Activated naive CD8-positive, alpha-beta T cell treated with anti-CD3 and anti-CD28 coated beads for 36 hours (primary cell): ENCODE measurements at regions not wholly inside any gene's neighbourhood (a gene's known extent, or its start where the extent isn't known, plus 50 kb on each side); places are given as distances from the start of the nearest gene placed in this dataset.

Source experiments
- DNase-seq: peaks from one replicate; pipeline ENCODE4 v3.0.0; 2021
- H3K27ac Mint-ChIP-seq: one replicate; pipeline ENCODE4 v1.8.0; 2022; ENCODE audit warnings: mild to moderate bottlenecking, moderate library complexity, mixed read lengths
- H3K27me3 Mint-ChIP-seq: one replicate; pipeline ENCODE4 v1.8.0; 2022; ENCODE audit warnings: mild to moderate bottlenecking, mixed read lengths
- H3K36me3 Mint-ChIP-seq: one replicate; pipeline ENCODE4 v1.8.0; 2021; ENCODE audit warnings: mild to moderate bottlenecking, mixed read lengths
- H3K4me1 Mint-ChIP-seq: one replicate; pipeline ENCODE4 v1.8.0; 2021; ENCODE audit warnings: mixed read lengths
- H3K4me3 Mint-ChIP-seq: one replicate; pipeline ENCODE4 v1.8.0; 2022; ENCODE audit warnings: mild to moderate bottlenecking, moderate library complexity, mixed read lengths
- H3K9me3 Mint-ChIP-seq: one replicate; pipeline ENCODE4 v1.8.0; 2022; ENCODE audit warnings: mixed read lengths

DNA sequence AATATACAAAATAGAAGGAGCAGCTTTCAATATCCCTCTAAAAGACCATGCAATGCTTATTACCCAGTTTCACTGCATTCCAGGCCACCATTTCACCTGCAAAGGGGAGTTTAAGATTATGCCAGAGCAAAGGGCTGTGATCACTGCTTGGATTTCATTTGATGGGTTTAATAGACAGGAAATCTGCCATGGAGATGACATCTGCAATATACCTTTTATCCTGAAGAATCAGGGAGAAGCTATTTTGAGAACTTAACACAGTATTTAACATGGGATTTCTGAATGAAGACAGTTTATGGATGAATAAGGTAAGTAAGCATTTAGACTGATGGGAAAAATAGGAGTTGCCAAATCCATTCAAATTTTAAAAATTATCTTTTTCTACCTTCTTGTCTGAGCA is 303.0 kb upstream of the SLC8A1 start:
- H3K4me3 Mint-ChIP-seq: no peak overlapping the region
- H3K36me3 Mint-ChIP-seq: no peaks in the 10 kb centered on the region
- H3K9me3 Mint-ChIP-seq: no peaks in the 10 kb centered on the region
- no peak for DNase-seq
- H3K4me1 Mint-ChIP-seq: peaks cover 4% of the 10 kb centered on the region
- no peaks in the 10 kb centered on the region for H3K27me3 Mint-ChIP-seq
- no peak overlapping the region for H3K27ac Mint-ChIP-seq

DNA sequence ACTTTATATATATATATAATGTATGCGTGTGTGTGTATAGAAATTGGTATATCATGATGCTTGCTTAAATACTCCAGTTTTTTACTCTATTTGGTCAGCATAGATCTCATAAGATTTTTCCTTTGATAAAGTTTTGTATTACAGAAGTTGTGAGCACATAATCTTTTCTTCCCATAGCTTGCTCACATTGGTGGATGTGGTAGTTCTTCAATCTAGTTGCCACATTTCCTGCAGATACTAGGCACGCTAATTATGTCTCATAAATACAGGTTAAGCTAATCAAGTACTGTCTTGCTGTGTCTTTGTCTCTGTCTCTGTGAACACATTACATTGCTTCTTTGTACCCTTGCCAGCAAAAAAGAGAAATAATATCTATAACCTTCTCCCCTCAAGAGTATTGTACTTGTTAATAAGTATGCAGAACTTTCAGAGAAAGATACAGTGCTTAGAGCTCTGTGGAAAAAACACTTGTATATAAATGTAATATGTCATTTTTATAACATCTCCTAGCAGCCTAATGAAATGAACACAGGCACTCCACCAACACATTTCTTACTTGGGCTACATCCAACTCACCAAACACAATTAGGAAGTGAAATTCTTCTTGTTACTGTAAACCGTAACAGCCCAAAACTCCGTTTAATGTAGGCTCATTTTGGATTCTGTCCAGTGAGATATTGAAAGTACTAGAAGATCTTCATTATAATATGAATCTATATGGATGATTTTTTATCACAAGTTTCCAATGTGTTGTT is 306.7 kb upstream of the SLC8A1 start:
- Mint-ChIP-seq H3K9me3 (no peaks in the 10 kb centered on the region), H3K4me1 (peaks cover 4% of the 10 kb centered on the region), H3K36me3 (no peaks in the 10 kb centered on the region), H3K27me3 (no peaks in the 10 kb centered on the region), H3K4me3 (no peak overlapping the region), H3K27ac (no peak overlapping the region)
- no peak for DNase-seq

DNA sequence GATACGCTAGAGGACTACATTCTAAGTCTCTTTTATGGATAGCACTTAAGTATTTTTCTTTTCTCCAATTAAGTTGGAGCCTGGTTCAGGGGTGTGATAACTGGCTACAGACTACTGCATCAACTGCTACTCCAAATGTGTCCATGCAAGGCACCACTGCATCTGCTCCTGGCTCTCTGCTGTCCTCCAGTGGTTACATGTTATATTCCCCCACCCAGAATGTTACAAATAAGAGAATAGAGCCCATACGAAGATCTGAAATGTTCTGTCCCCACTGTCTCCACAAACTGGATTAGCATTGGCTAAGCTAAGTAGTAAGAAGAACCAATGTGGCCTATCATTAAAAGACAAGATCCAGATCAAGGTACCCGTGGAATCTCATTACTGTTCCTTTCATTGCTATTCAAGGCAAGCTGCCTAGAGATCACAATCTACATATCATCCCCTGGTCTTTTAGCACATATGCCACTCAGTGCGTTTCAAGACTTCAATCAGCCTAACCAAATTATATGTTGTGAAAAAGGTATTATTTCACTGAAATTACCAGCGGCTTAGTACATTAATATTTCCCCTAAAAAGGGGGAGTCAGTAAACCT is 308.3 kb upstream of the SLC8A1 start:
- Mint-ChIP-seq H3K4me1 (peaks cover 4% of the 10 kb centered on the region), H3K9me3 (no peaks in the 10 kb centered on the region), H3K27me3 (no peaks in the 10 kb centered on the region), H3K36me3 (no peaks in the 10 kb centered on the region), H3K27ac (no peak overlapping the region), H3K4me3 (no peak overlapping the region)
- DNase-seq: no peak

DNA sequence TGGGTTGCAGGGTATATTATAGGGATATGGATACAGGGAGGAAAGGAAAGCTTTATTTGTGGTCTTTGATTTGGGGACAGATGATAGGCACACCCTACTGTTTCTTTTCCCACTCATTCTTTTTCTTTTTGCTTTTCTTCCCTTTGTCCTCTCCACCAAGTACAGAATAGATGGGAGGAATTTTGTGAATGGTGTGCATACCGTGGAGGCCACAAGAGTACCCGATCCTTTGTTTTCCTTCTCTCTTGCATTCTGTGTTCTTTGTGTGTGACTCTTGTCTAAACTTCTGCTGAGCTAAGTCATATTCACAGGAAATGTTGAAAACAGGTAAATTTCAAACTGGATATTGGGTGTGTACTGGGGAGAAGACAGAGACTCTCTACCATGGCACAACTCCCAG is 321.4 kb upstream of the SLC8A1 start:
- no peak for DNase-seq
- Mint-ChIP-seq H3K9me3 (no peaks in the 10 kb centered on the region), H3K36me3 (no peaks in the 10 kb centered on the region), H3K4me1 (no peaks in the 10 kb centered on the region), H3K4me3 (no peak overlapping the region), H3K27me3 (no peaks in the 10 kb centered on the region), H3K27ac (no peak overlapping the region)

DNA sequence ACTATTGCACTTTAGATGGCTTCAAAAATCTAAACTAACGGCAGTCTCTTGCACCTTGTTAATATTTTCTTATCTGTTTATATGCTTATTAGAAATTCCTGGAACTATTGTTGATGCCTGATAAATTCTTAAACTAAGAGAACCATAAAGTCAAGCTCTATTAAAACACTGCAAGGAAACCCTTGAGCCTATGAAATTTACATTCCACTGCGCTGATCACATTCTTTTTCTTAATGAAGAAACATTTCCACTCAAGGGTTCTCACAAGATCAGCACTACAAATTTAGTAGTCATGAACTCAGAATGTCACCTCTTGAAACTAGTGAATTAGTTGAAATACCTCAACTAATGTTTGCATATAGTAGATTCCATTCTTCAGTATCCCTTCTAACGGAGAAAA is 331.8 kb upstream of the SLC8A1 start:
- H3K4me1 Mint-ChIP-seq: no peaks in the 10 kb centered on the region
- no peaks in the 10 kb centered on the region for H3K27me3 Mint-ChIP-seq
- no peak overlapping the region for H3K4me3 Mint-ChIP-seq
- H3K9me3 Mint-ChIP-seq: peaks cover 3% of the 10 kb centered on the region
- no peaks in the 10 kb centered on the region for H3K36me3 Mint-ChIP-seq
- H3K27ac Mint-ChIP-seq: no peak overlapping the region
- no peak for DNase-seq

DNA sequence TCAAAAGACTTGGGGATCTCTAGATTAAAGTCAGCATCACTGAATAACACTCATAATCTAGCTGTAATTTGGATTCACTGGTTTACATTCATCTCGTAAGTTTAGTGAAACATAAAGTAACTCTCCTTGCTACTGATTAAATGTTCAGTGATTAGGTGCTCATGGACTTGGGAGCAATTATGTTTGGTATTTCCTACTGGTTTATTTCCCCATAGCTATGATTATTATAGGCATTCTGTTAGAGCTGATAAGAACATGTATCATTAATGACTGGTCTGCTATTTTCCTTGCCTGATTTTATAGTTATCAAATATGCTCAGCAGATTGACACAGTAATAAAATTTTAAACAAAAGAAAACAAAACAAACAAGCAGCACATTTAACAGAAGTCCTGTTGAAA is 334.7 kb upstream of the SLC8A1 start:
- Mint-ChIP-seq H3K4me1 (no peaks in the 10 kb centered on the region), H3K9me3 (no peaks in the 10 kb centered on the region), H3K27ac (no peak overlapping the region), H3K27me3 (no peaks in the 10 kb centered on the region), H3K36me3 (no peaks in the 10 kb centered on the region), H3K4me3 (no peak overlapping the region)
- DNase-seq: no peak

GRCh38 chr2:40797120-40797519 is 345.2 kb upstream of the SLC8A1 start:
- no peaks in the 10 kb centered on the region for H3K4me1 Mint-ChIP-seq
- no peak overlapping the region for H3K4me3 Mint-ChIP-seq
- H3K27me3 Mint-ChIP-seq: no peaks in the 10 kb centered on the region
- H3K9me3 Mint-ChIP-seq: no peaks in the 10 kb centered on the region
- H3K36me3 Mint-ChIP-seq: no peaks in the 10 kb centered on the region
- H3K27ac Mint-ChIP-seq: no peak overlapping the region
- DNase-seq: no peak

GRCh38 chr2:40803900-40804299 is 352.0 kb upstream of the SLC8A1 start:
- H3K4me1 Mint-ChIP-seq: no peaks in the 10 kb centered on the region
- H3K27ac Mint-ChIP-seq: no peak overlapping the region
- DNase-seq: no peak
- H3K9me3 Mint-ChIP-seq: no peaks in the 10 kb centered on the region
- H3K4me3 Mint-ChIP-seq: no peak overlapping the region
- no peaks in the 10 kb centered on the region for H3K27me3 Mint-ChIP-seq
- no peaks in the 10 kb centered on the region for H3K36me3 Mint-ChIP-seq

GRCh38 chr2:40809156-40809555 is 357.3 kb upstream of the SLC8A1 start:
- Mint-ChIP-seq H3K36me3 (no peaks in the 10 kb centered on the region), H3K4me1 (no peaks in the 10 kb centered on the region), H3K27me3 (no peaks in the 10 kb centered on the region), H3K4me3 (no peak overlapping the region), H3K9me3 (no peaks in the 10 kb centered on the region), H3K27ac (no peak overlapping the region)
- DNase-seq: no peak

- H3K27me3 Mint-ChIP-seq: no peaks in the 10 kb centered on the region
- no peak overlapping the region for H3K27ac Mint-ChIP-seq
- DNase-seq: no peak
- H3K36me3 Mint-ChIP-seq: no peaks in the 10 kb centered on the region
- H3K4me1 Mint-ChIP-seq: no peaks in the 10 kb centered on the region
- no peaks in the 10 kb centered on the region for H3K9me3 Mint-ChIP-seq
- no peak overlapping the region for H3K4me3 Mint-ChIP-seq
These were observed 362.7 kb upstream of the SLC8A1 start for GRCh38 chr2:40814616-40815015.

- no peaks in the 10 kb centered on the region for H3K27me3 Mint-ChIP-seq
- no peak overlapping the region for H3K27ac Mint-ChIP-seq
- H3K36me3 Mint-ChIP-seq: no peaks in the 10 kb centered on the region
- no peaks in the 10 kb centered on the region for H3K9me3 Mint-ChIP-seq
- H3K4me1 Mint-ChIP-seq: peaks cover 11% of the 10 kb centered on the region
- no peak for DNase-seq
- H3K4me3 Mint-ChIP-seq: no peak overlapping the region
These were observed 368.4 kb upstream of the SLC8A1 start for GRCh38 chr2:40820319-40820718.

- no peak overlapping the region for H3K4me3 Mint-ChIP-seq
- DNase-seq: no peak
- no peaks in the 10 kb centered on the region for H3K9me3 Mint-ChIP-seq
- H3K27ac Mint-ChIP-seq: peak overlapping the region; percentile 60
- no peaks in the 10 kb centered on the region for H3K36me3 Mint-ChIP-seq
- H3K27me3 Mint-ChIP-seq: no peaks in the 10 kb centered on the region
- peaks cover 11% of the 10 kb centered on the region for H3K4me1 Mint-ChIP-seq
These were observed 371.6 kb upstream of the SLC8A1 start for GRCh38 chr2:40823478-40823877.

DNA sequence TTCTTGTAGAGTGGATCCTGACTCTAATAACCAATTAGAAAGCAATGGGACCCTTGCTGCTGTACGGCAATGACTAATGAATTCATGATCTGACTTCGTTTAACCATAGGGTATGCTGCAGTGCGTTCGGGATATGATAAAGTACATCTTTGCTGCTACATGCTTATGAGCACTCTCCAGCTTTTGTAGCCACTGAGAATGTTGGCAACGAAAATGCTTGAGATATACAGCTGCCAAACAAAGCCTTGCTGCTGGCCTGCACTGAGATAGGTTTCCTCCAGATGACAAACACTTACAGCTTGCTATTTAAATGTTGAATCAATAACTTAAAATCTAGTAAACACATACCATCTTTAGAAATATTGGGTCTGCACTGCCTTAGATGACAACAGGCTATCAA is 372.4 kb upstream of the SLC8A1 start:
- Mint-ChIP-seq H3K27ac (no peak overlapping the region), H3K4me3 (no peak overlapping the region), H3K36me3 (no peaks in the 10 kb centered on the region), H3K9me3 (no peaks in the 10 kb centered on the region), H3K4me1 (peaks cover 11% of the 10 kb centered on the region), H3K27me3 (no peaks in the 10 kb centered on the region)
- no peak for DNase-seq

DNA sequence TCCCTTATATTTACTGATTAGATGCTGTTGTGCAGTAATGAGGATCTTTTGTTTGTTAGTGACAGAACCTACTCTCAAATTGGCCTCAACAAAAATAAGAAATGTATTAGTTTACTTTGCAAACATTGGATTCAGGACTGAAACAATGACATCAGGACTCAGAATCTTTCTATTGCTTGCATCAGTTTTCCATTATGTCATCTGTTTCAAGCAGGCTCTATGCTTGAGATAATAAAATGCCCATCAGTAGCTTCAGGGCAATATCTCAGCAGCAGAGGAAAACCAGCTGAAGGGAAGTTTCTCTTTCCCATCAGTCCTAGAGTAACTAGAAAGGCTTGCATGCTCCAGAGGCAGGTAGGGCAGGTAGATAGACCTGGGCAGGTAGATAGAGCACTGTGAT is 375.5 kb upstream of the SLC8A1 start:
- Mint-ChIP-seq H3K27me3 (no peaks in the 10 kb centered on the region), H3K27ac (no peak overlapping the region), H3K9me3 (no peaks in the 10 kb centered on the region), H3K4me3 (no peak overlapping the region), H3K36me3 (no peaks in the 10 kb centered on the region), H3K4me1 (peaks cover 11% of the 10 kb centered on the region)
- no peak for DNase-seq

DNA sequence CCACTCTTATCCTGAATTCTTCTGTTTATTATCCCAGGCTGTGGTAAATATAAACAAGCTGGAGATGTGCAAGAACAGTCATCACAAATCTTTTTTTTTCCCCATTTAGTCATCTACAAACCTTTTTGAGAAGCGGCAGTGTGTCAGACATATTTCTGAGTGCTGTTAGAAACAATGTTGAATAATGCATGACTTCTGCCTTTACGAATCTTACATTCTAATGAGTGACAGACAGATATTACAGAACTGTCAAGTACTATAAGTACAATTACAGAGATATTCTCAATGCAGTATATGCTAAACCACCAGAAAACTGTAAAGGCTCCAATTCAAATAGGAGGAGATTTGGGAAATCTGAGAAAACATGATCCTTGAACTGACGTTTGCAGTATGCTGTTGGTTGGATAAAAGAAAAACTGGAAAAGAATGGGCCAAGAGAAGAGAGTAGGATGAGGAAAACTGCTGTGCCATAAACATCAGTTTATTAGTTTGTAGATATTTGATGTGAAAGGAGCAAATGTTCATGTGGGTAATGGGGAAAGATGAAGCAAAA is 379.5 kb upstream of the SLC8A1 start:
- H3K27me3 Mint-ChIP-seq: no peaks in the 10 kb centered on the region
- H3K4me1 Mint-ChIP-seq: no peaks in the 10 kb centered on the region
- H3K27ac Mint-ChIP-seq: no peak overlapping the region
- DNase-seq: no peak
- no peaks in the 10 kb centered on the region for H3K36me3 Mint-ChIP-seq
- peaks cover 3% of the 10 kb centered on the region for H3K9me3 Mint-ChIP-seq
- H3K4me3 Mint-ChIP-seq: no peak overlapping the region

DNA sequence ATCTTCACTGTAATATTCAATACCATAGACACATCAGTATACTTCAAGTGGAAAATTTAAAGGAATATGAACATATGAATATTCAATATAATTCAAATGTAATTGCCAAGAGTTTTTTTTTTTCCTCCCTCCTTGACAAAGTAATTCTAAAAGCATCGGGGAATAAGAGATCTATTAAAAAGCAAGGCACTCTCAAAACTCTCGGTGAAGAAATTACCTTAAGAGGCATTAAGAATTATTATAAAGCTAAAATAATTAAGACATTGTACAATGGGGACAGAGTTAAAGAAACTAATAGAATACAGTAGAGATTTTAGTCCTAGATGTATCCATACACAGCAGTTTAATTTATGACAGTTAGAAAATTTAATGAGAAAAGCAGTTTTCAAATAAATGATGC is 390.0 kb upstream of the SLC8A1 start:
- Mint-ChIP-seq H3K27me3 (no peaks in the 10 kb centered on the region), H3K36me3 (no peaks in the 10 kb centered on the region), H3K4me3 (no peak overlapping the region), H3K9me3 (no peaks in the 10 kb centered on the region), H3K4me1 (no peaks in the 10 kb centered on the region), H3K27ac (no peak overlapping the region)
- no peak for DNase-seq
